Ureter (tissue), 1 donor: ENCODE measurements at regions not wholly inside any gene's neighbourhood (a gene's known extent, or its start where the extent isn't known, plus 50 kb on each side); places are given as distances from the start of the nearest gene placed in this dataset.
A peak's percentile ranks its signal among the peaks of the same experiment; 100 is the strongest.
"Not testable (repeated sequence)": the region's sequence is repeated elsewhere in the genome, so short reads cannot be mapped to it uniquely, and the experiment has no call there.

Source experiments
- DNase-seq: peaks from one replicate; pipeline ENCODE4 v3.0.0-alpha.2; 2020; ENCODE audit warnings: low spot score
- donor health status: DM: yes; HTN: yes; CAD: no.

DNA sequence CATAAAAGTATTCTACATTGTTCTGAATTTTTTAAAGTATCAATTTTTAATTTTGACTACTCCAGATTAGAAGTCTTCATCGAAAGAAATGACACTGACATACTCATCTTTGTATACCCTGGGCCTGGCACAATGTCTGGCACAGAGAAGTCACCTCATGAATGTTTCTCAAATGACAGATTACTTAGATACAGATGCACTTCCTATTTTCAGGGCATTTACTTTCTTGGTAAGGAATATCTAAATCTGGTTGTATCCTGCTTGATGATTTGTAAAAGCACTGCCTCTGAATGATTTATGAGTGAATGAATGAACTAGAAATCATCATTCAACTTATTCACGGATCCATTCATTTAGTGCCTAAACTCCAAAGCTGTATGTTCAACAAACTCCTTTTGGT lies 1784.7 kb downstream of the LRRC4C start:
- no peak for DNase-seq

DNA sequence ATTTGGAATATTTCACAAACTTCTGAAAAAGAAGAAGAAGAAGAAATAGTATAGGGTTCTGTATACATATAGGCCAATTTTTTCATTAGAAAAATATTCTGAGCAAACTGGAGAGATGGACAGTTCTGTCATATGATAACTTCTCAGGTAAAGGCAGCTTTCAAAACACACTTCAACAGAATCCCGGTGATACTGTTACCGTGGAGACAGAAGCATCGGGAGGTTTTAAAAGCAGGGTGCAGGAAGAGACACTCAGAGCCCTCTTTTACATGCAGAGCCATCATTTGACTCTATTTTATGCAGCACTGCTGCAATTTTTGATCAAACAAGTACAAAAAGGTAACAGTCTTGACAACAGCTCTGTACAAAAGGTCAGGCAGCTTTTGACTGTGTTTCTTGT lies 1785.4 kb downstream of the LRRC4C start:
- DNase-seq = no peak

DNA sequence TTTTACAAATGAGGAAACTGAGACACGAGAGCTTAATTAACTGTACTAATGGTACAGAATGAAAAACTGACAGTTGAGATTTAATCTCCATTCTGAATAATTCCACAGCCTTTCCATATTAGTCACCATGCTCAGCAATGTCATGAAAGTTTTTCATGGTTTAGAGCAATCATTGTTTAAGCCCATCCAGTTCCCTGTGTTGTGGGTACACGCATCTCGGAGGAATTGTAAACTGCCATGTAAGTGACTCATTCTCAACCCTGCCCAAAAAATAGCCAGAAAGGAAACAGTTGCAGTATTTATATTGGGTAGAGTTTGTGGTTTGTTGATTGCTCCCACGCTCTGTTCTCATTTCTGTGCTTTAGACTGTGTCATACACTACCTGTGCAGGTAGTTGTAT lies 1790.8 kb downstream of the LRRC4C start:
- no peak for DNase-seq

DNA sequence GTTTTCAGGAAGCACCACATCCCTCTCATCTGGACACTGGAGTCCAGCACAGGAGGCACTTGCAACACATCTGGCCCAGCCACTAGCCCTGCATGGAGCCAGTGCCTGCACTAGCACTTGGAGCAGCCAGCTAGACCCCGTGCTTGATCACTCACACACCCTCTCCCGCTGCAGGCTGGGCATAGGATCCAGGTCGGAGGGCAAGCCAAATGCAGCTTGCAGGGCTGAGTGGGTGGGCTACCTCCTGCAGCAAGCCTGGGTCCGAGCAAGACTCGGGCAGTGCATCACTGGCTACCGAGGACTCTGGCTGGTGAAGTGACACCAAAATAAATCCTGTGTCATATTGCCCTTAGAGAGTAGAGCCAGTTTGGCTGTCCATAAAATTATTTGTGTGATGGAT lies 1795.4 kb downstream of the LRRC4C start:
- DNase-seq = no peak

DNA sequence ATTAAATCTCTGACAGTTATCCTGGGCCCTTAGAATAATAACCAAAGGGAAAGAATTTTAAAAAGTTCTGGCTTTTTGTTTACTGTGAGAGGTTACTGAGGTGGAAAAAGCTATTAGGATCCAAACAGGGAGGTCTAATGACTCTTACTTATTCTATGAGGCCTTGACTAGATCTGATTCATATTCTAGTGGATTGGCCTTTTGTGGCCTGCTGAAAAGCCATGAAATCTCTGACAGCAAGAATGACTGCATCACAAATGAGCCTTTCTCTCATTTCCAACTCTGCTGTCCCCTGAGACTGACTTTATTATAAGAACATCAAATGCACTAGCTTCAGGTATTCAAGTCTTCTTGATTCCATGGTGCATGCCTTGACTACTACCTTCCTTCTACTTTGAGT lies 1797.6 kb downstream of the LRRC4C start:
- DNase-seq = no peak

DNA sequence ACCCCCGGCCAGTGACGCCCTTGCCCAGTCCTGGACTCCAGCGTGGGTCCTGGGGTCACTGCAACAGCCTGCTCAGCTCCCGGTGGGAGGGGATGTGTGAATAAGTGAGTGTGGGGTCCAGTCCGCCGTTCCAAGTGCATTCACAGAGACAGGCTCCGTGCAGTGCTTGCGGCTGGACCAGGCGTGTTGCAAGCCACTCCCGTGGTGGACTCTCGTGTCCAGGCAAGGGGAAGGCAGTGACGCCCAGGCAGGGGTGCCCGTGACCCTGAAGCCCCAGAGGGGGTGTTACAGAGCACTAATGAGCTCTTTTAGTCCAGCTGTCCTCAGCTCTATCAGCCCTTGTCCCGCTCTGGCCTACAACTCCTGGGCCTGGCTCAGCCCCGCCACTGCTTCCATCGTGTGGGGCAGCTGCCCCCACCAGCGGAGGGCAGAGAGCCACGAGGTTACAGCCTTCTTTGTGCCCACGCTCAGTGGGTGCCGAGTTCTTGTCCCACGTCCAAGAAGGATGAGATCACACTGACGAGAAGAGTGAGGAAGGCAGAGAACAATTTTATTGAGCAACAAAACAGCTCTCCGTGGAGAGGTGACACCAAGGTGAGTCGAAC lies 1807.5 kb downstream of the LRRC4C start:
- DNase-seq = no peak

DNA sequence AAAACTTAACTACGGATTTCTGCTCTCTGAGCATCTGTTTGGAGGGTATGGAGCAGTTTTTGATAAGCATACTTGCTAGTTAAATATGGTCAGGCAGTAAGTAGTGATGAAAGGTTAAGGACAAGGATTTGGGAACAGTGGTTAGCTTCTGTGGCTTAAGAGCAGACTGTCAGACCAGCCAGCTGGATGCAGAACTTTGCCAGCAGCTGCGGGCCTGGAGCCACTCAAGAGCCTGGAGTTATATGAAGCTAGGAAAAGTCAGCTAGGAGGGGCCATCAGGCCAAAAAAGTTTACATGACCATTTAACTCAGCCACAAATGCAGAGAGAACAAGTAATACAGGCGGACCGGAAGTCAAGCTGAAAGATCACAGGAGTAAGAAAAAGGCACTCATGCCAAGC lies 1817.7 kb downstream of the LRRC4C start:
- no peak for DNase-seq

DNA sequence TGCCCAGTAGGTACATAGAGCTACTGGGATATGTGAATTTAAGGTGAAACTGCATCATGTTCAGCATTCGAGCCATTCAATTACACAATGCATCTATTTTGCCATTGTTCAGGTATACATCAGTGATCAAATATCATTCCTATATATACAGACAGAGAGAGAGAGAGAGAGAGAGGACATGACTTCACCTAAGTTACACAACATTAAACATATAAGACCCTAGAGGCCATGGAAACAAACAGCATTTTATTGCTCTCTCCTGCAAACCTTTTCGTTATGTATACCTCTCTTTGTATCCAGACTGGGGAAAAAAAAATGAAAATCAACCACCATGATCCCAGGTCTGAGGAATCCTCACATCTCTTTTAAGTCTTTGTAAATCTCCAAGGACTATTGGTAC lies 1829.1 kb downstream of the LRRC4C start:
- DNase-seq = no peak

DNA sequence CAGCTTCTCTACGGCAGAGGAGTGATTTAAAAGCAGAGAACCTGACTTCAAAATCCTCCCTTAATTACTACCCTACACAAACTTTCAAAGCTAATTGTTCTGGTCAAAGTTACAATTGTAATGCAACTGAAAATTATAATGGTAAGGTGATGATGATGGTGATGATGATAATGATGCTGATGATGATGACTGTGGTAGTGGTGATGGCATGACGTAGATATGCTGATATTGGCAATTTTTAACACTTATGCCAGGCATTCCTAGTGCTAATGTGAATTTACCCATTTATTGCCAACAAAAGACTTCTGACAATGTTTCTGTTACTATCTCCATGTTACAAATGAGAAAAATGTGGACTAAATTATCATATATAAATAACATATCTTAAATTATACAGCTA lies 1831.1 kb downstream of the LRRC4C start:
- DNase-seq = no peak

DNA sequence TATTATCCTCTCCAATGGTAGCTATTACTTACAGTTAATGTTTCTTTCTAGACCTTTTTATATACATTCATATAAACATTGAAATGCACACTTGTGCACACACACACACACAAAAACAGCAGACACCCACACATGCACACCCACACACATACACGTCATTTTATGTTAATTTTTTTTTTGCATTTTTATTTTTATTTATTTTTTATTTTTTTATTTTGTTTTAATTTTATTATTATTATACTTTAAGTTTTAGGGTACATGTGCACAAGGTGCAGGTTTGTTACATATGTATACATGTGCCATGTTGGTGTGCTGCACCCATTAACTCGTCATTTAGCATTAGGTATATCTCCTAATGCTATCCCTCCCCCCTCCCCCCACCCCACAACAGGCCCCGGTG lies 1839.1 kb downstream of the LRRC4C start:
- not testable (repeated sequence) for DNase-seq

DNA sequence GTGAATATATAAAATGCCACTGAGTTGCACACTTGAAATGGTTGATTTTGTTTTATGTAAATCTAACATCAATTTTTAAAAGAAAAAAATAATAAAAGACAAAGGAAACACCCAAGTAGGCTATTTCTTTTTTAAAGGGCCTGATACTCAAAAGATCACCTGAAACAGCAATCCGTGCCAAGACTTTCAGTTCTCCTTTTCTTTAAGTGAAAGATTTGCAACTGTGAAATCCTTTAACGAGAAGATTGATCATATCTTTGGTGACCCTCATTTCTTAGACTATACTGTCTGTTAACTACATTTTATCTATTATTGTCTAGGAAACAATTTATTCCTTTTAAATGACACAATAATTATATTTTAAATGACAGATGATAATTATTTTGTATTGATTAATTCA lies 1841.5 kb downstream of the LRRC4C start:
- DNase-seq = no peak

DNA sequence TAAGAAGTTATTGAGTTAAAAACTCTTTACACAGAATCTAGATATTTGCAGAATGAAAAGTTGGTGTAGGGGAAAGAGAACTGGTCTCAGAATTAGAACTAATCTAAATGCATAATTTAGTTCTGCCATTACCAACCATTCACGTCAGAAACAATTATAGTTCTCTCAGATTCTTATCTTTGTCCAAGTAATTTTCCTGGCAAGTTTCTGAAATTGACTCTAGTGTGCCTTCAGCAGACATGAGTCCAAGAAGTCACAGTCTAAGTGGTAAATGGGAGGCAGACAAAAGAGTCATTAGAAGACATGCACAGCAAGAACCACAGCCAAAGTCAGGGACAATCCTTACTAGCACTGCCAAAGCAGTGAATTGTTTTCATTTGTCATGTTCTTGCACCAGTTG lies 1870.1 kb downstream of the LRRC4C start:
- no peak for DNase-seq

DNA sequence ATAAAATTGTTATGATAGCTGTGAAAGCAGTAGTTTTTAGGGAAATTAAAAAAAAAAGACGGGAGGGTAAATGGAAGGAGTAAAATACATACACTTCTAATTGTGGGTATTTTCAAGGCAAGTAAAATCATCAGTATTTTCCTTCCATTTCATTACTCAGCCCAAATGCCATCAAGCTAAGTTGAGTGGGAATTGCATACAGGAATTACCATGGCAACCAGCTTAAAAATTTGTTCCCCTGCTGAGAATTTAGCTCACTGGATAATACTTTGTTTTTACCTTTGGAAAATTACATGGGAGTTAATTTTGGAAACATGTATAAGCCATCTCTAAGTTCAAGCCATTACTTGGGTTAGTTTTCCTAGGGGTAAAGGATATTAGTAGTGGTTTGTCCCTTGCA lies 1873.4 kb downstream of the LRRC4C start:
- DNase-seq = no peak

DNA sequence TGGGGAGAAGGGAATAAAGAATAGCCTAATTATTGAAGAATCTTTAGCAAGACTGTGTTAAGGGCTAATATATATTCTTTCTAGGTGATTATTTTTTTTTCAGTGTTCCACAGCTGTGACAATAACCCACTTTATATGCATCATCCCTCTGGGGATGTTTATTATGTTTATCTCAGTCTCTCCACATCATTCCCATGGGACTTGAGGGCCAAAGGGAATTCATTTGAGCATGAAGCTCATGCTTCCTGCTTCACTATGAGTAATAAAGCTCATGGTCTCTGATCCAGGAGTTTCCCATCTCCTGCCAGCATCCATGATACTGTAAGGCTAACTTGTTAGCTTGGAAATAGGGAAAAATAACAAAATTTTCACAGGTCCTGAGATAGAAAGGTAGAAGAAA lies 1888.4 kb downstream of the LRRC4C start:
- no peak for DNase-seq

DNA sequence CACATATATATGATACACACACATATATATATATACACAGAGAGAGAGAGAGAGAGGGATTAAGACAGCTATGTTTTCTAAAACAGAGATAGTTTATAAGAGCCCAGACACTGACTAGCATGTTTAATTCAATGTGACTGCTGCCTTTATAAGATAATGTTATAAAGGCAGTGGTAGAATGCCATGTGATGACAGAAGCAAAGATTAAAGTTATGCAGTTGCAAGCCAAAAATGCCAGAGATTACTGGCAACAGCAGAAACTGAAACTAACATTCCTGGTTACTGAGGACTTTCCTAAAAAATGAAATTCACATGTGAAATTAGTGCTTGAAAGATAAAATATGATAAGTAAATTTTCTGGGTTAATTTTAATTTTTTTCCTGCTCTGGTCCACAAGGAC lies 1888.9 kb downstream of the LRRC4C start:
- no peak for DNase-seq

DNA sequence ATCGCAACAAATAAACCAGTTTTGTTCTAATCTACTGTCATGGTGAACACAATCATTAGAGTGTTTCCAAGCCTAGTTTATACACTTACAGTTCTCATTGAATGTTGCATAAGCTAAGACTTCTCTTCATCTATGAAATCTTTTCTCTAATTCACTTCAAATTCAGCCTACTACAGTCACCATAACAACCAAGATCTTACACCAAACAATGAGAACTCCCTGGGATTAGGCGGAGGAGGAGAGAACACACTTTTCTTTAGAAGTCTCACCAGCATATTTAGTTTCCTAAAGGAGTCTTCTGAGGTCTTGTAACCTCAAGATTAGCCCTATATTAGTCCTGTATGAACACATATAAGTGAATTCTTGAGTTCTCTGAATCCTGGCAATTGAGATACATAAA lies 1889.7 kb downstream of the LRRC4C start:
- no peak for DNase-seq

DNA sequence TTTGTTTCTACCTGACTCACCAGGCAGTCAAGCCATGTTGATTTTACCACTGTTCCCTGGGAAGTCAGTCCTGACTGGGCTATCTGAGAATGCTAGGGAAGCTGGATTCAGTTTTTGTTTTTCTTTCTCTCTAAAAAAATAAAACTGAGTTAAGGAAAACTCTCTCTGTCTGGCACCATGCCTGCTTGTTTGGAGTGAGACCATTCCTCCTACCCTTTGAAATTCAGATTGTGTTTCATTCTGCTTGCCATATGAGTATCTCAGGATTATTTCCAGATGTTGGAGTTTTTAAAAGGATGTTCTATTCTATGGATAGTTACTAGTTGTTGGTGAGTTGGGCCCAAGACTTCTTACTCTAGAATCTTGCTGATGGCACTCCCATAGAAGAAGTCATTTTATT lies 1917.0 kb downstream of the LRRC4C start:
- DNase-seq = no peak

DNA sequence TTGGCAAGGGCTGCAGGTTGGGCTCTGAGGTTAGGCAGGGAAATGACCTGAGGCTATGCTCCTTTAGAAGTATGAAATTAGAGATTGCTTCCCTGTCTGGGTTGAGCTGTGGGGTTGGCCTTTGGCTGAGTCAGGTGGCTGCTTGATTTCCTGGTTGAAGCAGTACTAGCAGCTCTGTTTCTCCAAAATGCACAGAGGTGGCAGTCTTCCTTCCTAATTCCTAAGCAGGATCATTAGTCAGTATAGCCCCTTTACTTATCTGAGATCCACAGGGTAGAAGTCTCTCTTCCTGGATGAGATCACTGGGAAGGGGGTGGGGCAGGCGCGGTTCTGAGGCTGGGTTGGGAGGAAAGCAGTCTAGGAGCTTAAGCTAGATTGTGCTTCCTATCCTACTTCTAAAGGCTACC lies 1917.5 kb downstream of the LRRC4C start:
- DNase-seq = peak; percentile 43

DNA sequence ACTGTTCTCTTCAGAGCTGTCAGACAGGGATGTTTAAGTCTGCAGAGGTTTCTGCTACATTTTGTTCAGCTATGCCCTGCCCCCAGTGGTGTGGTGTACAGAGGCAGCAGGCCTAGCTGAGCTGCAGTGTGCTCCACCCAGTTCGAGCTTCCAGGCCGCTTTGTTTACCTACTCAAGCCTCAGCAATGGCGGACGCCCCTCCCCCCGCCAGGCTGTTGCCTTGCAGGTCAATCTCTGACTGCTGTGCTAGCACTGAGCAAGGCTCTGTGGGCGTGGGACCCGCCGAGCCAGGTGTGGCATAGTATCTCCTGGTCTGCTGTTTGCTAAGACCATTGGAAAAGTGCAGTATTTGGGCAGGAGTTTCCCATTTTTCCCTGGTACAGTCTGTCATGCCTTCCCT lies 1923.1 kb downstream of the LRRC4C start:
- DNase-seq = not testable (repeated sequence)
